ENCODE measurements at regions not wholly inside any gene's neighbourhood (a gene's known extent, or its start where the extent isn't known, plus 50 kb on each side); places are given as distances from the start of the nearest gene placed in this dataset.

- no peak overlapping the region for H2AFZ ChIP-seq (ENCODE audit: low read depth, low read length, poor library complexity, severe bottlenecking)
- peaks cover 0 to 2% of the 10 kb centered on the region in 2 experiments; a peak in 1 of 4 replicates for H3K4me1 ChIP-seq (ENCODE audit: control insufficient read depth in 1 of 2, insufficient read depth in 2 of 2, low read length in 2 of 2)
- H3K27ac ChIP-seq (ENCODE audit: low read depth, low read length): no peak overlapping the region
- H3K36me3 ChIP-seq (ENCODE audit: control insufficient read depth in 1 of 2, insufficient read depth in 2 of 2, low read length in 2 of 2): no peaks in the 10 kb centered on the region
- intact Hi-C loops (cut with micrococcal nuclease): no loop called here
- no peak overlapping the region for H3K4me2 ChIP-seq (ENCODE audit: low read length)
- no peaks in the 10 kb centered on the region for H3K79me2 ChIP-seq (ENCODE audit: insufficient read depth, low read length)
- DNase-seq (ENCODE audit: low read depth, low spot score): no peak
- no peak for ATAC-seq
- POLR2A ChIA-PET: no interaction called here
- no peaks in the 10 kb centered on the region for H4K20me1 ChIP-seq (ENCODE audit: insufficient read depth)
- no peak for TF ChIP-seq CEBPB (IDR thresholded peaks at IDR 0.05; ENCODE audit: low read depth)
- no peak for TF ChIP-seq RAD21 (IDR thresholded peaks at IDR 0.05; ENCODE audit: low read depth)
- no peak for TF ChIP-seq TCF7L2 (IDR thresholded peaks at IDR 0.05; ENCODE audit: borderline replicate concordance, extremely low read depth, insufficient read depth, insufficient read length)
- no peak for TF ChIP-seq POLR2AphosphoS5 (IDR thresholded peaks at IDR 0.05; ENCODE audit: low read depth, low read length)
- no peak for TF ChIP-seq ZNF274 (IDR thresholded peaks at IDR 0.05; ENCODE audit: low read depth, low read length)
- TF ChIP-seq MAX (IDR thresholded peaks at IDR 0.05): no peak
- TF ChIP-seq REST (IDR thresholded peaks at IDR 0.05; ENCODE audit: low read depth): no peak
- no peak for TF ChIP-seq EZH2 (IDR thresholded peaks at IDR 0.05)
- TF ChIP-seq CBX3 (IDR thresholded peaks at IDR 0.05; ENCODE audit: low read depth): no peak
- no peak for TF ChIP-seq JUND (IDR thresholded peaks at IDR 0.05)
- TF ChIP-seq POLR2A (IDR thresholded peaks at IDR 0.05; ENCODE audit: borderline replicate concordance, extremely low read depth, insufficient read depth, insufficient read length): no peak
- no peak for TF ChIP-seq ZFX (IDR thresholded peaks at IDR 0.05)
- no peak for TF ChIP-seq ELF1 (IDR thresholded peaks at IDR 0.05; ENCODE audit: borderline replicate concordance, low read depth)
- no peak for TF ChIP-seq ZBTB33 (IDR thresholded peaks at IDR 0.05; ENCODE audit: extremely low read depth, insufficient replicate concordance, low read length)
- no TSS peak for BruUV-seq (replicated peaks)
- no peaks in the 10 kb centered on the region for H3K27me3 ChIP-seq (ENCODE audit: insufficient read depth, low read length)
- no peak overlapping the region for H3K9ac ChIP-seq (ENCODE audit: low read length)
- no peaks in the 10 kb centered on the region for H3K9me3 ChIP-seq (ENCODE audit: control insufficient read depth in 1 of 2, insufficient read depth in 1 of 2, low read depth in 1 of 2, low read length in 2 of 2)
- no peaks in the 10 kb centered on the region for H3K9me2 ChIP-seq (ENCODE audit: insufficient read depth)
- H3K4me3 ChIP-seq (replicated peaks in 1 of 2; ENCODE audit: low read depth in 1 of 2, low read length in 2 of 2): no peak overlapping the region
- CTCF ChIA-PET: no interaction called here
- RAD21 ChIA-PET (ENCODE audit: low non-redundant PET in 1 of 2, low total read pairs in 2 of 2, uncharacterized antibody in 2 of 2, unreplicated experiment in 2 of 2): no interaction called here
These were observed 84.4 kb upstream of the YWHAQ start for GRCh38 chr2:9715238-9715637.

Measured in HCT116 (cell line).